Glutamatergic neuron (in vitro differentiated cells): ENCODE measurements at regions not wholly inside any gene's neighbourhood (a gene's known extent, or its start where the extent isn't known, plus 50 kb on each side); places are given as distances from the start of the nearest gene placed in this dataset.

Experiments
- DNase-seq: peaks from one replicate; pipeline ENCODE4 v3.0.0; 2022
- H3K27ac Mint-ChIP-seq: one replicate; pipeline ENCODE4 v1.8.0; 2020; ENCODE audit warnings: mild to moderate bottlenecking, mixed read lengths, inconsistent platforms; ENCODE audit not compliant: unreplicated experiment
- H3K27me3 Mint-ChIP-seq: one replicate; pipeline ENCODE4 v1.8.0; 2020; ENCODE audit warnings: mild to moderate bottlenecking, moderate library complexity, mixed read lengths, inconsistent platforms; ENCODE audit not compliant: unreplicated experiment
- H3K36me3 Mint-ChIP-seq: one replicate; pipeline ENCODE4 v1.8.0; 2020; ENCODE audit warnings: mild to moderate bottlenecking, mixed read lengths, inconsistent platforms; ENCODE audit not compliant: unreplicated experiment
- H3K4me1 Mint-ChIP-seq: one replicate; pipeline ENCODE4 v1.8.0; 2020; ENCODE audit warnings: mild to moderate bottlenecking, low read depth, mixed read lengths, inconsistent platforms; ENCODE audit not compliant: unreplicated experiment
- H3K4me3 Mint-ChIP-seq: one replicate; pipeline ENCODE4 v1.8.0; 2020; ENCODE audit warnings: mild to moderate bottlenecking, mixed read lengths, inconsistent platforms; ENCODE audit not compliant: unreplicated experiment
- H3K9me3 Mint-ChIP-seq: one replicate; pipeline ENCODE4 v1.8.0; 2020; ENCODE audit warnings: mild to moderate bottlenecking, moderate library complexity, mixed read lengths, inconsistent platforms; ENCODE audit not compliant: unreplicated experiment
- CTCF ChIP-seq: fragments of 200-600 bp; sonication (generic); IDR thresholded peaks from one replicate; pipeline ENCODE4 v1.5.0; 2021; ENCODE audit not compliant: partially characterized antibody, unreplicated experiment

- H3K27me3 Mint-ChIP-seq: no peaks in the 10 kb centered on the region
- no peak overlapping the region for H3K27ac Mint-ChIP-seq
- H3K36me3 Mint-ChIP-seq: no peaks in the 10 kb centered on the region
- H3K4me1 Mint-ChIP-seq: peaks cover 17% of the 10 kb centered on the region
- DNase-seq: peak; percentile 61
- peaks cover 3% of the 10 kb centered on the region for H3K9me3 Mint-ChIP-seq
- H3K4me3 Mint-ChIP-seq: no peak overlapping the region
- TF ChIP-seq CTCF: peak; percentile 74
Observed at GRCh38 chr17:34527908-34528470, 51.4 kb upstream of the TMEM132E start.

GRCh38 chr17:34527136-34527907 is 52.1 kb upstream of the TMEM132E start:
- TF ChIP-seq CTCF: no peak
- DNase-seq: no peak
- Mint-ChIP-seq H3K27me3 (no peaks in the 10 kb centered on the region), H3K9me3 (peaks cover 3% of the 10 kb centered on the region), H3K27ac (no peak overlapping the region), H3K36me3 (no peaks in the 10 kb centered on the region), H3K4me3 (no peak overlapping the region), H3K4me1 (peaks cover 17% of the 10 kb centered on the region)

- no peaks in the 10 kb centered on the region for H3K27me3 Mint-ChIP-seq
- no peak overlapping the region for H3K4me3 Mint-ChIP-seq
- no peak overlapping the region for H3K27ac Mint-ChIP-seq
- peaks cover 2% of the 10 kb centered on the region for H3K9me3 Mint-ChIP-seq
- peaks cover 15% of the 10 kb centered on the region for H3K4me1 Mint-ChIP-seq
- no peak for DNase-seq
- no peaks in the 10 kb centered on the region for H3K36me3 Mint-ChIP-seq
- no peak for TF ChIP-seq CTCF
Observed at GRCh38 chr17:34525651-34526050, 53.7 kb upstream of the TMEM132E start.

- Mint-ChIP-seq H3K27ac (no peak overlapping the region), H3K27me3 (no peaks in the 10 kb centered on the region), H3K4me1 (peaks cover 20% of the 10 kb centered on the region), H3K4me3 (no peak overlapping the region), H3K9me3 (peaks cover 3% of the 10 kb centered on the region), H3K36me3 (no peaks in the 10 kb centered on the region)
- TF ChIP-seq CTCF: no peak
- no peak for DNase-seq
Observed at GRCh38 chr17:34521955-34522354, 57.4 kb upstream of the TMEM132E start.

- Mint-ChIP-seq H3K36me3 (no peaks in the 10 kb centered on the region), H3K9me3 (peaks cover 3% of the 10 kb centered on the region), H3K27ac (no peak overlapping the region), H3K4me1 (peaks cover 19% of the 10 kb centered on the region), H3K4me3 (no peak overlapping the region), H3K27me3 (peaks cover 1% of the 10 kb centered on the region)
- TF ChIP-seq CTCF: peak; percentile 74
- peak; percentile 59 for DNase-seq
Observed at GRCh38 chr17:34519282-34519681, 60.1 kb upstream of the TMEM132E start.
